Kasumi-1 (cell line): ENCODE measurements at regions not wholly inside any gene's neighbourhood (a gene's known extent, or its start where the extent isn't known, plus 50 kb on each side); places are given as distances from the start of the nearest gene placed in this dataset.
"Not testable (repeated sequence)": the region's sequence is repeated elsewhere in the genome, so short reads cannot be mapped to it uniquely, and the experiment has no call there.

Experiments used
- DNase-seq, 2 experiments: peaks; one replicate each; lab custom pipeline; 2025; lab: John Stamatoyannopoulos, UW

DNA sequence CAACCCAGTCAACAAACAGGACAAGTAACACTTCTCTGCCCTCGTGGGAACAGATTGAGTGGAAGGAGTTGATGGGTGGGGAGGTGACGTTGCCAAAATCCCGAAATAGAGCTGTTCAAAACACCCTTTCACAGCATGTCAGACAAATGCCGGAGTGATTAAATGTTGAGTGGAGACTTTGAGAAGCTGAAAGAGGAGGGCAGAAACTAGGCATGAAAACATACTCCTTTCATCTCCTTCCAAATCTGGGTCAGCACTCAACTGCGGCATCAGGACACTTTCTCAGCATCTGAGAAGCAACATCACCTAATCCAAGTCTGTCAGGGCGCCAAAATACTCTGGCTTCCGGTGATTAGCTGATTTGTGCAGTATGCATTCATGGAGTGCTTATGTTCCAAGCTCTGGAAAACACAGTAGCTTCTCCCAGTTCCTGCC, 51.5 kb upstream of the MRI1 start:
- no peak for DNase-seq

DNA sequence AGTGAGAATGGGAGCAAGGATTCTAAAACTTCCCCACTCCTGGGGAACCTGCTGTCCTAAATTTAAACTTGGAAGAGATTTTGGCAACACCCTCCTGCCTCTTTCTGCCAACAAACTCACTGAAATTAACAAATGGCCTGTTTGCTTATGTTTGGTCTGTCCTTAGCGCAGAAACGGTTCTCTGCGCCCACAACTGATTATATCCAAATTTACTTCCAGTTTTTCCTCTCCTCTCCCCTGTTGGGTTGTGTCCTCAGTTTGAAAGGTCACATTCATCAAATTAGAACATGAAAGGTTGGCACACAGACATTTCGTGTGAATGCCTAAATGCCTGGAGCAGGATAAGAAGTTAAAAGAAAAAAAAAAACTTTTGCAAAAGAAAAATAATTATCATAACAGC, 56.4 kb upstream of the MRI1 start:
- no peak for DNase-seq

DNA sequence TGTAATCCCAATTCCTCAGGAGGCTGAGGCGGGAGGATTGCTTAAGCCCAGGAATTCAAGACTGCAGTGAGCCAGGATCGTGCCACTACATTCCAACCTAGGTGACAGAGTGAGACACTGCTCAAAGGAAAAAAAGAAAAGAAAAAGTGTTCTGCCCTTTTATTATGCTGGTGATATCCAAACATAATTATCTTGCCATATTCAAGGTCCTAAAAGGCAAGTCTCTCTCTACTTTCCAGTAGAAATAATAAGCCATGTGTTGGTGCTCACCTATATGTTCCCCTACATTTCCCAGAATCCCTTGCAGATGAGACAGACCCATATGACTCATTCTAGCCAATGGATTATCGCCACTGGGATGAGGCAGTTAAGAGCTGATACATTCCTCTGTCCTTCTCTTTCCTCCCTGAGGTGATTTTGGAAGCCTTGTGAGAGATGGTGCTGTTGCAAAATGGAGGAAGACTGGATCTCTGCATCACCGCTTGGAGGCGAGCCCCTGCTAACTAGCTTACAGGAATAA, 58.3 kb upstream of the MRI1 start:
- DNase-seq, result no peak

DNA sequence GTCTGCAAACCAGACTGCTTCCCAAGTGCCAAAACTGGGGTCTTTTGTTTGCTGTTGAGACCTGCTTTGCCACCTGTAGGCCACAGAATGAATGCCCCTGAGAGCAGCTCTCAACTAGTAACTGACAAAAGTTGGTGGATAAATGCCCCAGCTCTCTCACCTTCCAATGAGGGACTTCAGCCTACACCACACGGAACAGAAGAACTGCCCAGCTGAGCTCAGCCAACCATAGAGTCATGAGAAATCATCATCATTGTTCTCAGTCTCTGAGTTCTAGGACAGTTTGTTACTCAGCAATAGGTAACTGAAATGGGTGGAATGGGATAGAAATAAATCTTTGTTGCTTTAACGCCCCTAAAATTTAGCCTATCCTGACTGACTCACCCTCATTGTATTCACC, 59.1 kb upstream of the MRI1 start:
- DNase-seq, result no peak

DNA sequence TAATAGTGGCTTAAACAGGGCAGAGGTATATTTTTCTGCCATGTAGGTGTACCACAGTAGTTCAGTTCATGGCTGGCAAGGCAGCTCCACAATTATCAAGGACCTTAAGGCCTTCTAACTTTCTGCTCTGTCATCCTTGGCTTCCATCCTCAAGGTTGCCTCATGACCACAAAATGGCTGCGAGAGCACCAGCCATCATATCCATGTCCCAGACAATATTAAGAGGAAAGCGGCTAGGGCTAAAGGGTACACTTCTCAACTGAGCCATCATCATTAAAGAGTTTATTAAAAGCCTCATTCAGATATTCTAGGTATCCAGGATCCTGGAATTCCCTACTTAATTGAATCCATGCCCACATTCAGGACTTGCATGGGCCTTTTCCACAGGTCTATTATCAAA, 62.7 kb upstream of the MRI1 start:
- no peak for DNase-seq

DNA sequence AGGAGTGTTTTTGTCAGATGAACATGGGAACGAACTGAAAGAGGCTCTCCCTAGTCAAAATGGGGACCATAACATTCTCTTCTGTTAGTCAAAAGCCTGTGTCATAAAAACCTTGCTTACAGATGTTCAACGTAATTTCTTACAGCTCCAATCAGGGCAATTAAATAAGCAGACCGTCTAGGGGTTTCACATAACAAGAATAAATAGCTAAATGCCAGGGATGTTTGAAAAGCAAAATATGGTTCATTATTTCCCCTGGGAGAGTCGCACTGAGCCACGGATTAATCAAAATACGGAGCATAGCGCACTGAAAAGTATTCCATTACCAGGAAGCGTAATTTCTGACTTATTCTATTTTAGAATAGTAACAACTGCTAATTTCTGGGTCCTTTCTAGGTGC, 63.7 kb upstream of the MRI1 start:
- DNase-seq, result no peak

DNA sequence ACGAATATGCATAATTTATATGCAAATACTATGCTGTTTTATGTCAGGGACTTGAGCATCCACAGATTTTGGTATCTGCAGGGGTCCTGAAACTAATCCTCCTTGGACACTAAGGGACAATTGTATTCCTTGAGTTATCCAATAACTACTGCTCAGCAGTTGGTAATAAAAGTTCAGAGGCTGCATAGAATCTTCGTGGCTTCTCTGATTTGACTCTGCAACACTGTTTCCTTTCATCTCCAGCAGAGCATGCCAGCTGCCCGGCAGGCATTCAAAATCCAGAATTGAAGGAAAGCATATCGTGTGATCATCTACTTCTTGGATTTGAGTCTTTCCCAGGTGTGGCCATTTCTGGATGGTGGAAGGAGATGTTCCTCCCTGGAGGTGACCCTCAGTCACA, 64.5 kb upstream of the MRI1 start:
- DNase-seq, result no peak

DNA sequence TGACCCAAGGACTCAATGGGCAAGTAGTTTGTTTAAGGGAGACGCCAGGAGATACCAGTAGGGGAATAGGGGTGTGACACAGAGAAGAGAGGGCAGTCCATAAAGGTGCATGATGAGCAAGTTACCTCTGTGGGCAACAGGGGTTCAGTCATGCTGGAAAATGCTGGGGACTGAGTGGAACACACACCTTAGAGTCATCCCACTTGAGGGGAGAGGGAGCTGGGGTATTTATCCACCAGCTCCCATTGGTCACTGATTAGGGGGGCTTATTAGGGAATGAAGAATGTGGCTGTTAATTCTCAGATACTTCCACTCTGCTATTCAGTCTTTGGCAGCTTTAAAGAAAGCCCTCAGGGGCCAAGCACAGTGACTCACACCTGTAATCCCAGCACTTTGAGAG, 67.5 kb upstream of the MRI1 start:
- DNase-seq, result no peak

DNA sequence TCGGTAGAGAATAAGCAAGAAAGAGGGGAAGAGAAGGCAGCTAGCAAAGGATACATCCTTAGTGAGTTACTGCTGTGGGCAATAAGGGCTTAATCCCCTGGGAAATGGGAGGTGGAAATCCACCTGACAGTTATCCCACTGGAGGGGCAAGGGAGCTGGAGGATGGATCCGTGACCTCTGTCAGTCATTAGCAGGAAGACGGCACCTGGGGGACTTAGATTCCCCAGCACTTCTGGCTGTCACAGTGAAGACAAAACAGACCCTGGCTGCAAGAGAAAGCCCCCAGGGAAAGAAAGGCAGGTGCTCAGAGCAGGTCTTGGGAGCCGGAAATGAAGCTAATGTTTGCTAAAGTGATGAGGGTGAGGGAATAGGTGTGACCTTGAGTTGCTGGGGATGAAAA, 70.4 kb upstream of the MRI1 start:
- DNase-seq, result no peak

DNA sequence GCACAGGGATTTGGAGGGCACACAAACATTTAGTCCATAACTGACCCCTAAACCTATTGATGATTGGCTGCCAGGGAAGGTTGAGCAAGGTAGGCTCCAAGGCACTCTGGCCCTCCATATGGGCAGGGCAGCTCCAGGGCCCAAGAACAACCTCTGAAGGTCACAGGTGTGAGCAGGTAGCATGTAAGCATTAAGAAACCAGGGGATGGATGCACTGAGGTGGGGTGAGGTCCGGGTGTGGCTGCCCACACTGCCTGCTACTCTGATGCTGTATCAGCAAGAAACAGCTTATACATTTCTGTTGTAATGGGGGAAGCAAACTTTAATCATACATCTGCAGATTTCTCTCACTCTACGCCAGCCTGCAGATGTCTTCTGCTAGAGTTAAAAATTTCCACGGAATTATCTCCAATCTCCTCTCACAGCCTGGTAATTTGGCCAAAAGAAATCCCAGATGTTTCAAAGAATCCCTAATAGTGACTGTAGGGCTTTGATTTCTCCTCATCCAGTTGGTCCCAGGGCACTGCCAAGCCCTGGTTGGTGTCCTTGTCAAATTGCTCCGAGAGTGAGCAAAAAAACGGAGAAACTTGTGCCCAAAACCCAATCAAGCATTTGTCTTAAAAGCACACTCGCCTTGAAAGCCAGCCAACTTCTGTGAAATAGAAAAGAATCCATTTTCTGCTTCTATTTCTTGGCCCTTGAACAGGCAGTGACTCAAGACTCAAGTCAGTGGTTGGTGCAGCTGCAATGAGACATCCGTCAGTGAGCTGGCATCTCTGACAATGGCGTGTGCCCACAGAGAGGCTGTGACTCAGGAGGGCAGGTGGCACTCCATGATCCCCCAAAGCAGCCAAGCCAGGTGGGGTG, 72.5 kb upstream of the MRI1 start:
- DNase-seq, result no peak

DNA sequence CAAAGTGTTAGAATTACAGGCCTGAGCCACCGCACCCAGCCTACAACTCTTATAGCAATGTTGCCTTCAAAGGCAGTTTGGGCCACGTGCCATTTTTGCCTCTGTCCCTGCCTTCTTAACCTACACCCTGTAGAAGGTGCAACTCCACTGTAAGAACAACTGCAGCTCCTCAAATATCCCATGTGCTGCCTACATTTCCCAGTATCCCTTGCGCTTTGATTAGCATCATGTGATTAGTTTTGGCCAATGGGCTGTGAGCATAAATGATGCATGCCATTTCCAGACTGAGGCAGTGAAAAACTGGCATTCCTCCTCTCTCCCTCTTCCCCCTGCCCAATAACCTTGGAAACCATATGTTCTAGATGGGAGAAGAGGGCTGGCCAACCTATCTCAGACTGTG, 75.2 kb upstream of the MRI1 start:
- peak in 1 of 2 experiments; percentile 15 for DNase-seq

DNA sequence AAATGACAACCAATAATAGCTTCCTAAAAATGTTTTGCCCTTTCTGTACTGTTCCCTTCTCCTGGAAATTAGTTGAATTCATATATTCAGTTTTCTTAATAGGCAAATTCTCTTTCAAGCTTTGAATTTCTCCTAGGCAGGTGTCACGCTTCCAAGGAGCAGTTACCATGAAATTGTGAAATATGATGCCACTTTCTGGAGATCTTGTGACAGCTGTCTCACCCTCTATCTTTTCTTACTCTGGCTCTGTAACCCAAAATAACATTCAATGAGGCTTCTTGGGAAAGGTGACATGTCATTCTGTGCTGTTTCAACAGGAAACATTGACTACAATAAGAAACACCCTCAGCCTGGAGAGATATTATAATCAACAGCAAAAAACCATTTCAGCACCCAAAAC, 80.3 kb upstream of the MRI1 start:
- DNase-seq, result no peak

DNA sequence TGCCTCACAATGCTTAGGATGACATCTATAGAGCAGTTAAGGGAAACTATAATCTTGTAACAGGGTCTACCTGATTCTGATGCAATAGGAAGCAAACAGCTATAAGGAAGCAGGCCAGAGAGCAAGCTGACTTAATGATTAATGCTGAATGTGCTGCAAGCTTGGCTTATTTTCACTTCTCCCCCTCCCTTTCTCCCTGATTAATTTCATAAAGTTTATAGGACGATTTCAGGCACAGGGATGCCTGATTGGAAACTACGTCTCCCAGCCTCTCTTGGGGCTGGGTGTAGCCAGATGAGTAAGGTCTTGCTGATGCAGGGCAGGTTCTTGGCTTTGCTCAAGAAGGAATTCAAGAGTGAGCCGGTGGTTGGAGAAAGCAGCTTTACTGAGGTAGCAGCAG, 82.8 kb upstream of the MRI1 start:
- DNase-seq, result no peak

DNA sequence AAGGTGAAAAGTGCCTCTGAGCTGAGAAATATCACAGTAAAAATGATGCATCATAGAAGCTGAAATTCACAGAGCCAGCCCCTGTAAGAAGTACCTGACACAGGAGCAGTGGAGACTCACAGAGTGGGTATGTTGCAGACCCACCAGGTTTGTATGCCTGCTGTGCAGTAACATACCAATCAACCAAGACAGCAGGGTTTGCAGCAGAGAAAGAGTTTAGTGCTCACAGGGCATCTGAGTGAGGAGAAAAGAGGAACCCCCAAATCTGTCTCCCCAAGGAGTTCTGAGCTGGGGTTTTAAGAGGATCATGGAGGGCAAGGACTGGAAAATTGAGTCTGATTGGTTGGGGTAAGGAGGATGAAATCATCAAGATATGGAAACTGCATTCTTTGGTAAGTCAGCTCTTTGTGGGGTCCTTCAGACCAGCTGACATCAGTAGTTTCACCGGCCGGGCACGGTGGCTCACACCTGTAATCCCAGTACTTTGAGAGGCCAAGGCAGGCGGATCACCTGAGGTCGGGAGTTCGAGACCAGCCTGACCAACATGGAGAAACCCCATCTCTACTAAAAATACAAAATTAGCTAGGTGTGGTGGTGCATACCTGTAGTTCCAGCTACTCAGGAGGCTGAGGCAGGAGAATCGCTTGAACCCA, 83.5 kb upstream of the MRI1 start:
- not testable (repeated sequence) for DNase-seq

DNA sequence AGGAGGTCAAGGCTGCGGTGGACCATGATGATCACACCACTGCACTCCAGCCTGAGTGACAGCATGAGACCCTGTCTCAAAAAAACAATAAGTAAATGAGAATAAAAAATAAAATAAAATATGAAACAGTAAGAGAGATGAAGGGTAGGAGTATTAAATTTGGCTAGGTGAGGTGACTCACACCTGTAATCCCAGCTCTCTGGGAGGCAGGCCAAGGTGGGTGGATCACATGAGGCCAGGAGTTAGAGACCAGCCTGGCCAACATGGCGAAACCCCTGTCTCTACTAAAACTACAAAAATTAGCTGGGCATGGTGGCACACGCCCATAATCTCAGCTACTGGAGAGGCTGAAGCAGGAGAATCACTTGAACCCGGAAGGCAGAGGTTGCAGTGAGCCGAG, 87.4 kb upstream of the MRI1 start:
- not testable (repeated sequence) for DNase-seq

DNA sequence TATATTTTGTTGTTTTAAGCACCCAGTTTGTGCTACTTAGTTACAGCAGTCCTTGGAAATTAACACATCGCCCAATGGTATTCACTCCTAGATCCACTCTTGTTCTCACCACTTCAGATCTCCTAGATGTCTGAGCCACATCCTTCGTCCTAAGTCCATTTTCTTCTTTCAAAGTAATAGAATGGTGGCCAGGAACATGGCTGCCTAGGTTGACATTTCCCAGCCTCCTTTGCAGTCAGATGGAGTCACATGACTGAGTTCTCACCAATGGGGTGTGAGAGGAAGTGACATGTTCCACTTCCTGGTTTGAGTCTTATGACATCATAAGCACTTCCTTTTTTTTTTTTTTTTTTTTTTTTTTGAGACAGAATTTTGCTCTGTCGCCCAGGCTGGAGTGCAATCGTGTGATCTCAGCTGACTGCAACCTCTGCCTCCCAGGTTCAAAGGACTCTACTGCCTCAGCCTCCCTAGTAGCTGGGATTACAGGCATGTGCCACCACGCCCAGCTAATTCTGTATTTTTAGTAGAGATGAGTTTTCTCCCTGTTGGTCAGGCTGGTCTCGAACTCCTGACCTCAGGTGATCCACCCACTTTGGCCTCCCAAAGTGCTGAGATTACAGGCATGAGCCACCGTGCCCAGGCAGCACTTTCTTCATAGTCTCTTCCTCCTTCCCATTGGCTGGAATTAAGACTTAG, 91.7 kb upstream of the MRI1 start:
- peak in 1 of 2 experiments; percentile 9 for DNase-seq

DNA sequence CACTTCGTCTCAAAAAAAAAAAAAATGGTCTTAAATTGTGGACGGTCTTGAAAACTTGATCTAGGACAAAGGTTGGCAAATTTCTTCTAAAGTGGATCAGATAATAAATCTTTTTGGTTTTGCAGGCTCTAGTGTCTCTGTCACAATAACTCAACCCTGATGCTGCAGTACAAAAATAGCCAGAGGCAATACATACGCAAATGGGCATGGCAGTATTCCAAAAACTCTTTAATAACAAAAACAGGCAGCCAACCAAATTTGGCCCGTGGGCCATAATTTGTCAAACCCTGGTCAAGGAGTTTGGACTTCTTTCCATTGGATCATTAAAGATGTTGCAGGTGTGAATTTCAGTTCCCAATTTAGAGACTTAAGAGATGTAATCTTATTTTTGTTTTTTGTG, 93.5 kb upstream of the MRI1 start:
- DNase-seq, result no peak

DNA sequence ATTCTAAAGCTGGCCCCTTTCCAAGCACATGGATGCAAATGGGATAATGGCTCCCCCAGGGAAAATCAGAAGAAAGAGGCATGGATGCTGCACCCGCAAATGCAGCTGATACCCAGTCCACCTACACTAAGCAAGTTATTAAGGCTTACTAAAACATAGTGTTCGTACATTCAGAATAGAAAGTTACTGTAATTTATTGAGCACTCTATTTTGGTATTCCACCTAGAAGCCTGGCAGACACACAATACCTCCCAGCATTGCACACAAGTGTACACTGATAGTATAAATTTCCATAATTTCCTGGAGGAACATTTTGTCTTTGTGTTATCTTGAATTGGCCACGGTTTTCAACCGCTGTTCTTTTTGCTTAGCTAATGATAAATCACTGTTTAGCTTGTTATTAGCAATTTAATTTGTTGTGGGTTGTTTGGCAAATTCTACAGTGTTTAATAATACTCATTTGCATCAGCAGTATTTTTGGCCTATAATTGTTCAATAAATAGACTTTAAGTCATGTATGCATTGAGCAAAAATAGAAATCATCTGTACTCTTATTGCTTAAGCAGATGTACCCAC, 94.5 kb upstream of the MRI1 start:
- DNase-seq, result no peak

DNA sequence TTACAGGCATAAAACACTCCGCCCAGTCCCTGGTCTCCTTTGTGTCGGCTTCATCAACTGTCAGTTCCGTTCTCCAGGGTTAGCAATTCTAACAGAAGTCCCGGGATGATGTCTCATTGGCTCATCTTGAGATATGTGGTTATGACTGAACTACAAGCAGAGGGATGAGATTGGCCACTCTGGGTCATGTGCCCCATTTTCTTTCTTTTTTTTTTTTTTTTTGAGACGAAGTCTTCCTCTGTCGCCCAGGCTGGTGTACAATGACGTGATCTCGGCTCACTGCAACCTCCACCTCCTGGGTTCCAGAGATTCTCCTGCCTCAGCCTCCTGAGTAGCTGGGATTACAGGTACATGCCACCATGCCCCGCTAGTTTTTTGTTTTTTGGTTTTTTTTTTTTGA, 95.4 kb upstream of the MRI1 start:
- no peak for DNase-seq

DNA sequence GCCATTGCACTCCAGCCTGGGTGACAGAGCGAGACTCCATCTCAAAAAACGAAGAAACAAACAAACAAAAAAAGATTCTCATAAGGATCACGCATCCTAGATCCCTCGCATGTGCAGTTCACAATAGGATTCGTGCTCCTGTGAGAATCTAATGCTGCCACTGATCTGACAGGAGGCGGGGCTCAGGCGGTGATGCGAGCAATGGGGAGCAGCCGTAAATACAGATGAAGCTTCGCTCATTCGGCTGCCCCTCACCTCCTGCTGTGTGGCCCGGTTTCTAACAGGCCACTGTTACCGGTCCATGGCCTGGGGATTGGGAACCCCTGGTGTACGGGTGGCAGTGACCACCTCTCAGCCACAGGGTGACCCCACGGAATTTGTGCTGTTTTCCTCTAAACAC, 98.2 kb upstream of the MRI1 start:
- DNase-seq, result no peak

DNA sequence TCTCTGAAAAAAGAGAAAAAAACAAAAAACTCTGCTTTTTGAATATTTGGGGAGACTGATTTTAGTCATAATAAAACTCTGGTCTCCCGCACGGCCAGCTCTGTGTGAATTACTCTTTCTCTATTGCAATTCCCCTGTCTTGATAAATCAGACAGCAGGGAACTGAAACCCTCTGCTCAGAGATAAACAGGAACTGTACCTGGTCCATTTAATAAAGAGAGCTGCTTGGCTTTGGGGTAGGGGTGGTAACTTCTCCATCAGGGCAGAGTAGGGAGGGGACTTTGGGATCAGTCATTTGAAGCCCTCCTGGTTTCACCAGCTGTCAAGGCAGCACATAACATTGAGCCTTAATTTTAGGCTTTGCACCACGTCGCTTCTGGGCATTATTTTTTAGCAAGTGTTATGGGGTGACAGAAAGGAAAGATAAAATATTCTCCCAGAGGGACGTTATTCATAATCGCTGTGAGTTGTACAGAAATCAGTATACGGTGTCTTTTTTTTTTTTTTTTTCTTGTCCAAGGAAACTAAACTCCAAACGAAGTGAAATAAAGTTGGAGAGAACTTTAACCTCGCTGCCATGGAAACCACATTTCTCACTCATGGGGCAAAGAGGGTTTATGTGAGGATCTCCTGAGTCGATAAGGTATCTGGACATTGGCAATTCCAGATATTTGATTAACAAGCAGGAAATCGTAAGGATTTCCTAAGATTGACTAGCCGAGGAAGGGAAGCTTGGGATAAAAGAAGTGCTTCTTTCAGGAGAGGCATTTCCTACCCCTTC, 99.0 kb upstream of the MRI1 start:
- no peak for DNase-seq
